ENCODE measurements at regions not wholly inside any gene's neighbourhood (a gene's known extent, or its start where the extent isn't known, plus 50 kb on each side); places are given as distances from the start of the nearest gene placed in this dataset.
A peak's percentile ranks its signal among the peaks of the same experiment; 100 is the strongest.

GRCh38 chr22:23509571-23510302 lies 70.4 kb downstream of the IGLL1 start (continued):
- TF ChIP-seq DZIP1 (CRISPR knock-in tag; IDR thresholded peaks at IDR 0.05) = no peak
- TF ChIP-seq NFRKB (IDR thresholded peaks at IDR 0.05) = no peak
- TF ChIP-seq ZNF18 (CRISPR knock-in tag; IDR thresholded peaks at IDR 0.05; ENCODE audit: insufficient replicate concordance) = no peak
- TF ChIP-seq HOXA9 (CRISPR knock-in tag; IDR thresholded peaks at IDR 0.05; ENCODE audit: borderline replicate concordance) = no peak
- TF ChIP-seq CREB1 (IDR thresholded peaks at IDR 0.05) = no peak
- TF ChIP-seq CREB1 (CRISPR knock-in tag; IDR thresholded peaks at IDR 0.05) = no peak

- CTCF ChIA-PET (ENCODE audit: low intra/inter-chr PET ratio, low total read pairs) = no interaction called here
- H3K4me1 ChIP-seq (ENCODE audit: insufficient read depth, low read length) = peaks cover 43% of the 10 kb centered on the region
- no peaks in the 10 kb centered on the region for H3K79me2 ChIP-seq (ENCODE audit: insufficient read depth, low read length)
- no peak overlapping the region for H3K9ac ChIP-seq (ENCODE audit: insufficient read depth, low read depth, low read length)
- intact Hi-C loops (cut with micrococcal nuclease; ENCODE audit: unreplicated experiment) = no loop called here
- FAIRE-seq (no peak), DNase-seq (ENCODE audit: low spot score) (no peak), ATAC-seq (no peak; the same call in 1 of the 3 replicates)
- POLR2A ChIA-PET = no interaction called here
- no peak overlapping the region for H2AFZ ChIP-seq (ENCODE audit: low read length)
- H3K4me3 ChIP-seq (replicated peaks in 1 of 3; ENCODE audit: insufficient read depth in 1 of 3, low read depth in 2 of 3, low read length in 3 of 3) = peak overlapping the region in 1 of 3 experiments; percentile 46; a peak in 1 of 6 replicates
- peaks cover 0 to 4% of the 10 kb centered on the region in 2 experiments; a peak in 1 of 5 replicates for H3K27me3 ChIP-seq (ENCODE audit: control insufficient read depth in 1 of 2, insufficient read depth in 2 of 2, low read length in 2 of 2)
- in situ Hi-C loops (cut with HindIII; ENCODE audit: extremely low pct_ligation_motif_present, low pct_unique_long_range_greater_than_20kb) = no loop called here
- H3K36me3 ChIP-seq (replicated peaks in 1 of 2; ENCODE audit: control insufficient read depth in 1 of 2, insufficient read depth in 2 of 2, low read length in 2 of 2) = no peaks in the 10 kb centered on the region
- TF ChIP-seq ZNF687 (CRISPR knock-in tag; IDR thresholded peaks at IDR 0.05) (peak; percentile 23; the same call in 1 of the 2 replicates), ZBTB49 (CRISPR knock-in tag; IDR thresholded peaks at IDR 0.05; ENCODE audit: borderline replicate concordance) (no peak), ZSCAN22 (CRISPR knock-in tag; IDR thresholded peaks at IDR 0.05) (peak; percentile 97)
- H4K20me1 ChIP-seq (ENCODE audit: insufficient read depth, low read length) = no peaks in the 10 kb centered on the region
- no peak overlapping the region for H3K27ac ChIP-seq (ENCODE audit: extremely low read length, insufficient read depth, low read length)
- H3K9me3 ChIP-seq (ENCODE audit: low read length) = no peaks in the 10 kb centered on the region
- H3K4me2 ChIP-seq (ENCODE audit: low read depth, low read length) = peak overlapping the region; percentile 36
- no TSS peak for BruUV-seq (replicated peaks)
- WGBS (ENCODE audit: low lambda C conversion rate) = 5% methylated on average over 8 of the region's 10 CpGs
These were observed 75.6 kb downstream of the IGLL1 start for GRCh38 chr22:23504516-23504915.
